SH-SY5Y (cell line): ENCODE measurements at regions not wholly inside any gene's neighbourhood (a gene's known extent, or its start where the extent isn't known, plus 50 kb on each side); places are given as distances from the start of the nearest gene placed in this dataset.

Experiments used
- GATA2 ChIP-seq: IDR thresholded peaks from 2 replicates; pipeline ENCODE4 v1.6.1; 2011; ENCODE audit warnings: mild to moderate bottlenecking, low read depth, low read length
- GATA3 ChIP-seq: IDR thresholded peaks from 2 replicates; pipeline ENCODE4 v1.6.1; 2011; ENCODE audit warnings: low read depth, mild to moderate bottlenecking, low read length, moderate library complexity

- no peak for TF ChIP-seq GATA2
- no peak for TF ChIP-seq GATA3
These were observed 1043.2 kb upstream of the WWC1 start for GRCh38 chr5:167248257-167248656.
